Psoas muscle (tissue), 7 donors: ENCODE measurements at regions not wholly inside any gene's neighbourhood (a gene's known extent, or its start where the extent isn't known, plus 50 kb on each side); places are given as distances from the start of the nearest gene placed in this dataset.

ENCODE experiments used
- ATAC-seq, 4 donors: fragments of 200-7000 bp; cut with Tn5 transposase; one replicate each; pipeline ENCODE4 v1.9.1; 2020; ENCODE audit warnings: moderate library complexity in 3 of 4, mild to moderate bottlenecking in 2 of 4
- DNase-seq, 2 donors: peaks; one replicate each; pipeline ENCODE4 v3.0.0-alpha.2; 2020
- H3K27ac ChIP-seq: fragments of 200-600 bp; one replicate; pipeline ENCODE4 v1.8.0; 2022
- H3K27me3 ChIP-seq, 3 donors: fragments of 200-600 bp in 1 of 3; one replicate each; pipeline versions ENCODE4 v1.6.1 to v1.8.0; 2013 to 2022; ENCODE audit warnings: low read length in 2 of 3, mild to moderate bottlenecking in 2 of 3, moderate library complexity in 1 of 3; ENCODE audit not compliant: insufficient read depth in 3 of 3
- H3K36me3 ChIP-seq, 2 donors: fragments of 200-600 bp in 1 of 2; one replicate each; pipeline versions ENCODE4 v1.6.1 to v1.8.0; 2013 to 2022; ENCODE audit warnings: low read depth in 1 of 2, mild to moderate bottlenecking in 1 of 2, moderate library complexity in 1 of 2; ENCODE audit not compliant: insufficient read depth in 1 of 2
- H3K4me1 ChIP-seq: fragments of 200-600 bp; one replicate; pipeline ENCODE4 v1.8.0; 2022
- H3K4me3 ChIP-seq: fragments of 200-600 bp; one replicate; pipeline ENCODE4 v1.8.0; 2022; ENCODE audit warnings: mild to moderate bottlenecking
- H3K9me3 ChIP-seq: fragments of 200-600 bp; one replicate; pipeline ENCODE4 v1.8.0; 2022
- WGBS, 3 donors: extraction: QIAGEN DNeasy Blood & Tissue Kit; methylation state at CpG; one replicate each; pipeline versions ENCODE4 v1.1.6 to v1.1.7; 2013; 5-methylcytosine and 5-hydroxymethylcytosine counted together
- intact Hi-C, 2 donors: fragments of 100-400 bp; cut with DNase I; formaldehyde crosslinking; loops; one replicate each; pipeline versions ENCODE4 v1.11.0 to v1.14.2; 2022
- TF ChIP-seq, protein P1 (sequence below): fragments of 200-600 bp; IDR thresholded peaks from one replicate; pipeline ENCODE4 v1.8.0; 2022; ENCODE audit warnings: antibody characterized with exemption
- donor health status: healthy with polysubstance abuse.
- donor health status: DM: no; HTN: no; CAD: no; lungs with moderate emphysema.
- donor health status: Bipolar disorder and iron deficiency.
- donor health status: healthy.
- donor health status: DM: yes; HTN: yes; CAD: no.
- donor health status: DM: no; HTN: no; CAD: no.
- donor health status: DM: yes; HTN: yes; CAD: no.

DNA sequence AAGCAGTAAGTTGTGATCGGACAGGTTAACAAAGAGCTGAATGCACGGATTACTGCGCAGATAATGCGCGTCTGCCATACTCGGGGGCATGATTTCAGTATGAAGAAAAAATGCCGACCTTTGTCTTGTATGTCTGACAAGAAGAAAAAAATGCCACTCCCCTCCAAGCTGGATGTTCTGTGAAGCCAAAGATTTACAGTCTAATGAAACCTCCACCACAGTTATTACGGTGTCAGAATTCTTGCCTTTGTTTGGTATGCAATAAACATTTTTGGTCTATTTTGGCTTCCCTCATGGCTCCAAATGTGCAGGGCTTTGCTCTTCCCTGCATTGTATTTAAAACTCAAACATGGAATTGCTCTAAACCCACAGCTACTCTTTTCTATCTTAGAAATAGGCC is 72.2 kb upstream of the THUMPD2 start:
- DNase-seq (no peak), ATAC-seq (no peak)
- Histone ChIP-seq H3K4me3 (no peak overlapping the region), H3K36me3 (no peaks in the 10 kb centered on the region), H3K27ac (no peak overlapping the region), H3K4me1 (peaks cover 7% of the 10 kb centered on the region), H3K9me3 (no peaks in the 10 kb centered on the region), H3K27me3 (no peaks in the 10 kb centered on the region)
- TF ChIP-seq, protein P1, sequence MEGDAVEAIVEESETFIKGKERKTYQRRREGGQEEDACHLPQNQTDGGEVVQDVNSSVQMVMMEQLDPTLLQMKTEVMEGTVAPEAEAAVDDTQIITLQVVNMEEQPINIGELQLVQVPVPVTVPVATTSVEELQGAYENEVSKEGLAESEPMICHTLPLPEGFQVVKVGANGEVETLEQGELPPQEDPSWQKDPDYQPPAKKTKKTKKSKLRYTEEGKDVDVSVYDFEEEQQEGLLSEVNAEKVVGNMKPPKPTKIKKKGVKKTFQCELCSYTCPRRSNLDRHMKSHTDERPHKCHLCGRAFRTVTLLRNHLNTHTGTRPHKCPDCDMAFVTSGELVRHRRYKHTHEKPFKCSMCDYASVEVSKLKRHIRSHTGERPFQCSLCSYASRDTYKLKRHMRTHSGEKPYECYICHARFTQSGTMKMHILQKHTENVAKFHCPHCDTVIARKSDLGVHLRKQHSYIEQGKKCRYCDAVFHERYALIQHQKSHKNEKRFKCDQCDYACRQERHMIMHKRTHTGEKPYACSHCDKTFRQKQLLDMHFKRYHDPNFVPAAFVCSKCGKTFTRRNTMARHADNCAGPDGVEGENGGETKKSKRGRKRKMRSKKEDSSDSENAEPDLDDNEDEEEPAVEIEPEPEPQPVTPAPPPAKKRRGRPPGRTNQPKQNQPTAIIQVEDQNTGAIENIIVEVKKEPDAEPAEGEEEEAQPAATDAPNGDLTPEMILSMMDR, result no peak
- 47 to 55% (median 51%) methylated on average over 8 of the region's 8 CpGs for WGBS, 3 donors
- intact Hi-C loops, result no loop called here

DNA sequence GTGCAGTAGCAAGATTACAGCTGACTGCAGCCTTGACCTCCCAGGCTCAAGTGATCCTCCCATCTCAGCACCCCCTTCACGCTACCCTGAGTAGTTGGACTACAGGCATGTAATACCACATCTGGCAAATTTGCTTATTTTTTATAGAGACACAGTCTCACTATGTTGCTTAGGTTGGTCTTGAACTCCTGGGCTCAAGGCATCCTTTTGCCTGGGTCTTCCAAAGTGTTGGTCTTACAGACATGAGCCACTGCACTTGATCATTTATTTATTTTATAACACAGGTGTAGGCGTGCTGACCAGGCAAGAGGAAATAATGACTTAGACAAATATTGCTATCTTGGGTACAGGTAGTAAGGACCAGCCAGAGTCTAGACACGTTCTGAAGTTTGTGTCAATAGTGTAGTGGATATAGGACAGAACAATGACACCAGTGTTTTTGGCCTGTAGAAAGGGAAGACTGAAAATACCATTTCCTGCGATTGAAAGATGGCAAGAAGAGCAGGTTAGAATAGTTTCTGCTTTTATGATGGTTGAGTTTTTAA is 71.0 kb upstream of the THUMPD2 start:
- no peak for ATAC-seq
- no peaks in the 10 kb centered on the region for H3K9me3 ChIP-seq
- 80 to 82% (median 82%) methylated on average over 4 of the region's 4 CpGs for WGBS, 3 donors
- H3K36me3 ChIP-seq, result no peaks in the 10 kb centered on the region
- H3K4me1 ChIP-seq, result peaks cover 7% of the 10 kb centered on the region
- TF ChIP-seq, protein P1, result no peak
- H3K4me3 ChIP-seq, result no peak overlapping the region
- DNase-seq, result no peak
- no peak overlapping the region for H3K27ac ChIP-seq
- intact Hi-C loops, result no loop called here
- H3K27me3 ChIP-seq, result no peaks in the 10 kb centered on the region

DNA sequence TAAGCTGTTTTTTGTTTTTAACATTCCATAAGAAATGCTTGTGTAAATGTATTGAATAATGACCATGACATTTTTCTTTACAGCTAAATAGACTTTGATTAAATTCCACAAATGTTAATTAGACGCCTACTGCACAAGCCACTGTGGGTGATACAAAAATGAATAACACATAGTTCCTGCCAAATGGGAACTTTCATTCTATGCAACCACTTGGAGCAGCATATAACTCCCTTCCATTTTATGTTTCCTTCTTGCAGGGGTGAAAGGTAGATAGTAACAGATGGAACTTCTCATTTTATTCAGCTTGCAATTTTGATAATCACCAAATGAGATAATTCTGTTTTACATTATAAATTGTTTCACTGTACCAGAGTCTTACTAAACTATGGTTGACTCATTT is 70.0 kb upstream of the THUMPD2 start:
- Histone ChIP-seq H3K27ac (no peak overlapping the region), H3K27me3 (no peaks in the 10 kb centered on the region), H3K4me3 (no peak overlapping the region), H3K36me3 (no peaks in the 10 kb centered on the region), H3K4me1 (peaks cover 7% of the 10 kb centered on the region), H3K9me3 (no peaks in the 10 kb centered on the region)
- DNase-seq (no peak), ATAC-seq (no peak)
- 67 to 70% (median 68%) methylated on average over 1 of the region's 1 CpG for WGBS, 3 donors
- TF ChIP-seq, protein P1, result no peak
- intact Hi-C loops, result no loop called here

DNA sequence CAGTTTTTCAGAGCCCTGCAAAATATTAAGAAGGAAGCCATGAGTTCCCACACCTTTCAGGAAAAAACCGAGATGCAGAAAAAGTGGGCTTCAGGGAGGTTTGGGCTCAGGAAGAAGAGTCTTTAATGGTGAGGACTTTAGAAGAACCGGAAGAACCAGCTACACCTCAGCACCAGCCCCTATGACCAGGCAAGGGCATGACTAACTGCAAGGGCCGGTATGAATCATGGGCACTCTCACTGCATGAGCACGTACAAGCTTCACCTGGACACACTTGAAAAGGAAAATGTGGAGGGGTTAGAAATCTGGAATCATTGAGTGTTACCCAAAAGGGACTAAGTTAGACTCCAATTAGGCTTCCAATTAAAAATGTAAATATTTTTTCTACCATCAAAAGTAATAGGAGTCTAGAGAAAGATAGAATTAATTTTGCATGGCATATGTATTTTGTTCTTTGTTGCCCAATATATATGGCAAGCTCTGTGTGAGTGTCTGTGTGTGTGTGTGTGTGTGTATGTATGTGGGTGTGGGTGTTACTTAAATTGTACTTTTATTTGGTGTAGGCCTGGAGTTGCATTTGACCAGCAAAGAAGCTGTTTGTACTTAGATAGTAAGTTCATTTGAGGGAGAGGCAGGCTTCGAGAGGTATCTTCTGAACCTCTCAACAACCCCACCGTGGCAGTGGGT is 66.5 kb upstream of the THUMPD2 start:
- no peak overlapping the region for H3K4me3 ChIP-seq
- WGBS, 3 donors, result 75 to 87% (median 76%) methylated on average over 6 of the region's 6 CpGs

More for the DNA sequence above, 66.5 kb upstream of the THUMPD2 start:
- no peaks in the 10 kb centered on the region for H3K4me1 ChIP-seq
- H3K27ac ChIP-seq, result no peak overlapping the region
- ATAC-seq (no peak), DNase-seq (no peak)
- TF ChIP-seq, protein P1, result no peak
- H3K27me3 ChIP-seq, result no peaks in the 10 kb centered on the region
- no peaks in the 10 kb centered on the region for H3K36me3 ChIP-seq
- H3K9me3 ChIP-seq, result no peaks in the 10 kb centered on the region
- intact Hi-C loops, result no loop called here
